ENCODE measurements at regions not wholly inside any gene's neighbourhood (a gene's known extent, or its start where the extent isn't known, plus 50 kb on each side); places are given as distances from the start of the nearest gene placed in this dataset.
"Not testable (repeated sequence)": the region's sequence is repeated elsewhere in the genome, so short reads cannot be mapped to it uniquely, and the experiment has no call there.

DNA sequence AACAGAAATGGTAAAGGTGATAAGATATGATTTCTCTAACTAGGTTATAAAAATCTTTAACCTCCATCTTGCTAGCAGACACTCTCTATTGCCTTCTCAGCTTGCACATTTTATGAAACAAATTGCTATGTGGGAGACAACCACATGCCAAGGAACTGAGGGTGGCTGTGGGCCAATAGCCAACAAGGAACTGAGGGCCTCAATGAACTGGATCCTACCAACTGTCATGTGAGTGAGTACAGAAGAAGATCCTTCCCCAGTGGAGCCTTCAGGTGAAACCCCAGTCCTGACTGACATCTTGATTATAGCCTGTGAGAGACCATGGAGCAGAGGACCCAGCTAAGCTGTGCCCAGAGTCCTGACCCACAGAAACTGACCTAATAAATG is 129.2 kb upstream of the LRIG1 start:
- no peak for DNase-seq (ENCODE audit: low read depth in 2 of 2)

DNA sequence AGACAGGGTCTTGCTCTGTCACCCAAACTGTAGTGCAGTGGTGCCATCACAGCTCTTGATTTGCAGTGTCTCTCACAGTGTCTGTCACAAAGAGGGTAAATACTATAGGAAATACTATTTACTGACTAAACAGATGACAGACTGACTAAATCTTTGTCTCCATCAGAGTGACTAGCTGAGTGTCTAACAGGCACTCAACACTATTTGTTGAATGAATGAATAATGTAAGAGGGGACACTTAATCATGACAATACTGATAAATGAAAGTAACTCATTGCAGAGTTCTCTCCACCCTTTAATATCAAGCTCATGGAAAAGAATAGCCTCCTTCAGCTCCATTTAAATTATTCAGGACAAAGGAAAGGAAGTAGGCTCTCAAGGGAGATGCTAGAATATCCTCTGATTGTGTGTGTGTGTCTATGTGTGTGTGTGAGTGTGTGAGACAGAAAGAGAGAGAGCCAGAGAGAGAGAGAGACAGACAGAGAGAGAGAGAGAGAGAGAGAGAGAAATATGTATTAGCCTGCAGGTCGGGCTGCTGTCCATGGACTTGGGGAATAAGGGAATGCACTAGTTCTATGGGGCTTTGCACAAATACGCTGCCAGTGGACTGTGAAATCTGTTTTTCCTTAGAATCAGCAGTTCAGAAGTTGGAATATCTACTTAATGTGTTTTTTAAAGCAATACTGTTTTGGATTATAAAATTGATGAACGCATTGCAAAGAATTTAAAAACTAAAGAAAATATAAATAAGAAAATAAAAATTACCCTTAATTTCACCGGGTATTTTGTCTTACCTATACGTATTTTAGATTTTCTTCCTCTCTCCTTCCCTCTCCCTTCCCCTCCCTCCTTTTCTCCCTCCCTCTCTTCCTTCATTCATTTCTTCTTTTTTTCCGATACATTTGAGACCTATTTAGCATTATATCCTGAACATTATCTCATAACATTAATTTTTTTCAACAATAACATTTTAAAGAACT is 132.9 kb upstream of the LRIG1 start:
- no peak for DNase-seq (ENCODE audit: low read depth in 2 of 2)

DNA sequence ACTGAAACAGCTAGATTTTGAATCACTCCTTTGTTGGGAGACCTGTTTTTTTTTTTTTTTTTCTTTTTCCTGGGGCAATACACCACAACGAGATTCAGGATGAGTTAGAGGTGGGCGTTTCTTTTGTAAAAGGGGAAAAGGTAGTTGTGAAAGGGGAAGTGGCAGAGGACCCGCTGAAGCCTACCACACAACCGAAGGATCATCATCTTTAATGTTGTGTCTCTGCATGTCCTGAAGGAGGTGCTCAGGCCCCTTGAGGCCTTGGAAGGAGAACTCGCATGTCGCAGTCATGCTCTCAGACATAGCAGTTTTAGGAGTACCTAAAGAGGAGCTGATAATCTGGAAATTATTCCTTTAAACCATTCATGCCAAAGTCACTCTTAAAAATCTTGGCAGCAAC is 137.9 kb upstream of the LRIG1 start:
- no peak for DNase-seq (ENCODE audit: low read depth in 2 of 2)

- DNase-seq (ENCODE audit: low read depth in 2 of 2) = no peak
These were observed 139.1 kb upstream of the LRIG1 start for GRCh38 chr3:66639809-66640356.

DNA sequence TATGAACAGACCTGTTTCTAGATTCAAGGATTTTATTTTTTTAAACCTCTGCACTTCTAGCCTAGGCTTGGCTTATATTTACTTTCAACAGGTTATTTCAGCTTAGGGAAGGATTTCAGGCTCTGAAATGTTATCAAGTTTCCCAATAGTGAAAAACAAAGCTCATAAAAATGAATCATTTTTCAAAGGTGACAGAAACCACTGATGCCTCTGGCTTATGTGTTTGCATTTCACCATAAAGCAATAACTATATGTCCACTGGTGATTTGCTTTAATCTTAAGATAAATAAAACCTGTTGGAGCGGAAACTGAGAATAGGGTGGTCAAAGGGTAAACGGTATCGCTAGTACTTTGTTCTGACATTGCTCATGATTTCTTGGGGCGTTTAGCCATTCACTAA is 141.2 kb upstream of the LRIG1 start:
- no peak for DNase-seq (ENCODE audit: low read depth in 2 of 2)

GRCh38 chr3:66642484-66642883 is 141.7 kb upstream of the LRIG1 start:
- no peak for DNase-seq (ENCODE audit: low read depth in 2 of 2)

- DNase-seq (ENCODE audit: low read depth in 2 of 2) = no peak
These were observed 143.7 kb upstream of the LRIG1 start for GRCh38 chr3:66644549-66644948.

DNA sequence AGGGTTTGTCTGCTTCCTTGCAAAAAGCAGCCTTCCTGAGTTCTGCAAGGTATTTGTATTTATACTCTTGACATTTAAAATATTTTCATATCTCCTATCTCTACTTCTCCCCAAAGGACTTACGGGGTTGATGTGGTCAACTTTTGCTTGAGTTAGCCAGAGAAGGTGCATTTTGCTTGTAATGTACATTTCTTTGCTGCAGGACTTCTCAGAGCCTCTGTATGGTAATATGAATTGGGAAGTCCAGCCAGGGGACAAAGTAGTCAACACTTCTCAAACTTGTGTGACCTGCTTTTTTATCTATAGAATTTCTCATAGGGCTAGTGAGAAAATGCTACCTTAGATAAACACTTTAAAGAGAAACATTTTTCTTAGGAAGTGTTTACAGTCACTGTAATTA is 148.2 kb upstream of the LRIG1 start:
- no peak for DNase-seq (ENCODE audit: low read depth in 2 of 2)

DNA sequence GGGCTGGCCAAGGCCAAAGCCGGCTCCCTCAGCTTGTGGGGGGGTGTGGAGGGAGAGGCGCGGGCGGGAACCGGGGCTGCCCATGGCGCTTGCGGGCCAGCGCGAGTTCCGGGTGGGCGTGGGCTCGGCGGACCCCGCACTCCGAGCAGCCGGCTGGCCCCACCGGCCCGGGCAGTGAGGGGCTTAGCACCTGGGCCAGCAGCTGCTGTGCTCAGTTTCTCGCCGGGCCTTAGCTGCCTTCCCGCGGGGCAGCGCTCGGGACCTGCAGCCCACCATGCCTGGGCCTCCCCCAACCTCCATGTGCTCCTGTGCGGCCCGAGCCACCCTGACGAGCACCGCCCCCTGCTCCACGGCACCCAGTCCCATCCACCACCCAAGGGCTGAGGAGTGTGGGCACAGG is 150.7 kb upstream of the LRIG1 start:
- not testable (repeated sequence) for DNase-seq (ENCODE audit: low read depth in 2 of 2)

GRCh38 chr3:66652100-66652499 is 151.3 kb upstream of the LRIG1 start:
- not testable (repeated sequence) for DNase-seq (ENCODE audit: low read depth in 2 of 2)

GRCh38 chr3:66655044-66655443 is 154.2 kb upstream of the LRIG1 start:
- DNase-seq (ENCODE audit: low read depth in 2 of 2) = no peak

- DNase-seq (ENCODE audit: low read depth in 2 of 2) = no peak
These were observed 154.8 kb upstream of the LRIG1 start for GRCh38 chr3:66655671-66656070.

- DNase-seq (ENCODE audit: low read depth in 2 of 2) = no peak
These were observed 155.8 kb upstream of the LRIG1 start for GRCh38 chr3:66656609-66657008.

DNA sequence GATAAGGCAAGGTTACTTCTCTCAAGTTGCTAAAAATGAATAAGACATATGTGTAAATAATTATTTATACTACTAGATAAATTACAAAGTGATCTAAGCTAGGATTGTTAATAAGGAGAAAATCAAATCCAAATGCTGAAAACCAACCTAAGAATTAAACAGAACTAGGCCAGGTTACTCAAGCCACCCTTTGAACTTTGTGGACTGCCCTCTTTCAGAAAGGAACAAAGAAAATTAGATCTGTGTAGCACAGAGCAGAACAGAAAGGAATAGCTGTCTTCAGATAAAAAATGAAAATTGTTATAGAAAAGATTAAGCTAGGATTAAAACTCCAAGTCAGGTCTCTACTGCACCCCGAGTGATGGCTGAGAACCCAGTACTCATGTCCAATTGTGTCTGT is 158.2 kb upstream of the LRIG1 start:
- DNase-seq (ENCODE audit: low read depth in 2 of 2) = no peak

DNA sequence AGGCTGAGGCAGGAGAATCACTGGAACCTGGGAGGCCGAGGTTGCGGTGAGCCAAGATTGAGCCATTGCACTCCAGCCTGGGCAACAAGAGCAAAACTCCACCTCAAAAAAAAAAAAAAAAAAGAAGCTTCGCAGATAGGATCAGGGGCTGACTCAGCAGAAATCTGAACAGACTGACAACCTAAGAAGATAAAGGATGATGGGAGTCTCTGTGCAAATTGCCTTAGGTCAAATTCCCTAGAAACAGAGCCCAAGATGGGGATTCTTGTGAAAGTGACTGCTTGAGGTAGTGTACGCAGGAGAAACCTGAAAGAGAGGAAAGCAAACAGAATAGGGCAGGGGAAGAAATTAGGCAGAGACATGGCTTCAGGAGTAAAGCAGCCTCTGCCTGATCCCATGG is 160.8 kb upstream of the LRIG1 start:
- DNase-seq (ENCODE audit: low read depth in 2 of 2) = no peak

- no peak for DNase-seq (ENCODE audit: low read depth in 2 of 2)
These were observed 162.1 kb upstream of the LRIG1 start for GRCh38 chr3:66662894-66663293.

DNA sequence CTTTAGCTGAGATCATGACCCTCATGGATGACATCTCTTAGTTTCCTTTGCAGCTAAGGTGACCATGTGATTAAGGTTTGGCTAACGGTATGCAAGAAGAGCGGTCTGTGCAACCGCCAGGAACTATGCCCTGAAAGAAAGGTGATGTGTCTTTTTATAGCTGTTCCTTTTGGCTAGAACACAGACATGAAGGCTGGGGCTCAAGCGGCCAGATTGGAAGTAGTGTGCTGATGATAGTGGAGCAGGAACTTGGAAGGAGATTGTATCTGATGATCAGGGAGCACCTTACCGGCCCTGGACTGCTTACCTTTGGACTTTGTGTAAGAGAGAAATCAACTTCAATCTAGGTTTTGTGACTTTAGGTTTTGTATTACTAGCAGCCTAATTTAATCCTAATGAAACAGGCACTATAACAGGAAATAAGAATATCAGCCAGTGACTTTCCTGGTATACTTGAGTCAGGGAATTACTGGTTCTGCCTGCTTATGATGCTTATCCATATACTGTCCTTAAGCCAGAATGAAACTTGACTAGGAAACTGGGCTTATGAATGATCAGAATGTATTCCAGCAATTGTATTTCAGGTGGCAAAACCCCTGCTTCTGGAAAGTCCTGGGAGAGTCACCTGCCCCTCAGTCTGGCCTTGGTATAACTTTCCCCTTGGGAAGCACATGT is 164.3 kb upstream of the LRIG1 start:
- no peak for DNase-seq (ENCODE audit: low read depth in 2 of 2)

GRCh38 chr3:66666362-66666761 is 165.5 kb upstream of the LRIG1 start:
- no peak for DNase-seq (ENCODE audit: low read depth in 2 of 2)

GRCh38 chr3:66667263-66667662 is 166.4 kb upstream of the LRIG1 start:
- DNase-seq (ENCODE audit: low read depth in 2 of 2) = no peak

DNA sequence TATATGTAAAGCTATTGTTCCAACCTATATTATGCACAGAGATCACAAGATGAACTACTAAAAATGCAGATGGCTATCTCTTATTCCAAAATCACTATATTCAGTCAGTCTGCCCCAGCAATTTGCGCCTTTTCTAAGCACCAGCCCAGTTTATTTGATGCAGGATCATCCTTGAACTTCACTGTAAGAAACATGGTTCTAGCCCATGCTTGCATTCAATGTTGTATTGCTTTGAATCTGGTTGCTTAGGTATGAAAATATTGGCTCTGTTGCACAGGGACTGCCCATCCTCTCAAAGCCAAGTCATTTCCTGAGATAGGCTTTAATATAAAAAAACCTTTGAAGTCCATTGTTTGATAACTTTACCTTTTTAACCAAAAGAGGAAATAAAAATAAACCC is 170.5 kb upstream of the LRIG1 start:
- DNase-seq (ENCODE audit: low read depth in 2 of 2) = no peak

DNA sequence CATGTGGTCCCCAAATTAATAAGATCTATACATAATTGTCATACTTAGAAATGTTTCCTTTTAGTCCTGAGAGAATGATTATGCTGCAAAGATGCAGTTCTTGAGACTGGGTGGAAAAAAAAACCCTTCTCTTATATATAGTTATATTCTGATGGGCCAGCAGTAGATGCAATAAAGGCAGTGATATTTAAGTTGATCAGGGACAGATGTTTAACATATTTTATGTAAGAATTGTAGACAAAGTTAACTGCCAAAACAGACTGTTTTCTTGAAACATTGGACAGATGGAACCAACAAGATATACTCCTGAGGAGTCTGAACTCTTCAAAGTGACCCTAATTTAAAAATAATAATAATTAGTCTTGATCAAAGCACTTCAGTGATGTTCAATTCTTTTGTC is 172.0 kb upstream of the LRIG1 start:
- no peak for DNase-seq (ENCODE audit: low read depth in 2 of 2)

DNA sequence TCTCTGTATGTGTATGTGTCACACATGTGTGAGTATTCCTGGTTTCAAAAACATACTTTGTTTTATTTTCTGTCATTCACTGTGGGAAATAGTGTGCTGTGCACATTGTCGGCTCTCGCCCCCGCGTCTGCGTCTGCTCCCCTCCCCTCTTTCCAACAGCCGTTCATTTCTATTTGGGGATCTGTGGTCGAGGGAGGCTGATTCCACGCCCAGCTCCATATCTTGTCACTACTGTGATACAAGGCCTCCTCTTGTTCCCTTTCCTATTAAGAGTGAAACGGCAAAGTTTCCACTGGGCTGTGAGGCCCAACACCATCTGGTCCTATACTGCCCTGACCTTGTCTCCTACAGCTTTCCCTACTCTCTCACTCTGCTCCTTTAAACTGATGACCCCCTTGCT is 172.5 kb upstream of the LRIG1 start:
- DNase-seq (ENCODE audit: low read depth in 2 of 2) = no peak

- no peak for DNase-seq (ENCODE audit: low read depth in 2 of 2)
These were observed 174.5 kb upstream of the LRIG1 start for GRCh38 chr3:66675366-66675765.

All from activated CD4-positive, alpha-beta T cell treated with anti-CD3 and anti-CD28 coated beads for 24 hours (primary cell).